ENCODE measurements at regions not wholly inside any gene's neighbourhood (a gene's known extent, or its start where the extent isn't known, plus 50 kb on each side); places are given as distances from the start of the nearest gene placed in this dataset.

- no peak for DNase-seq (ENCODE audit: extremely low read depth, insufficient read length)
- H3K4me3 ChIP-seq (replicated peaks; ENCODE audit: low read depth, low read length): no peak overlapping the region
- H3K27me3 ChIP-seq (replicated peaks; ENCODE audit: control insufficient read depth, insufficient read depth, low read length): no peaks in the 10 kb centered on the region
- no peaks in the 10 kb centered on the region for H3K36me3 ChIP-seq (ENCODE audit: control insufficient read depth, insufficient read depth, low read length)
- no peak for TF ChIP-seq CTCF (IDR thresholded peaks at IDR 0.05; ENCODE audit: insufficient read depth, low read length, poor library complexity, severe bottlenecking)
Measured at GRCh38 chr21:22444990-22445389, 1446.8 kb downstream of the NCAM2 start.

GRCh38 chr21:22450507-22450906 is 1452.3 kb downstream of the NCAM2 start:
- no peak for DNase-seq (ENCODE audit: extremely low read depth, insufficient read length)
- no peak for TF ChIP-seq CTCF (IDR thresholded peaks at IDR 0.05; ENCODE audit: insufficient read depth, low read length, poor library complexity, severe bottlenecking)
- Histone ChIP-seq H3K36me3 (ENCODE audit: control insufficient read depth, insufficient read depth, low read length) (no peaks in the 10 kb centered on the region), H3K4me3 (replicated peaks; ENCODE audit: low read depth, low read length) (no peak overlapping the region), H3K27me3 (replicated peaks; ENCODE audit: control insufficient read depth, insufficient read depth, low read length) (no peaks in the 10 kb centered on the region)

- no peaks in the 10 kb centered on the region for H3K27me3 ChIP-seq (replicated peaks; ENCODE audit: control insufficient read depth, insufficient read depth, low read length)
- no peak overlapping the region for H3K4me3 ChIP-seq (replicated peaks; ENCODE audit: low read depth, low read length)
- TF ChIP-seq CTCF (IDR thresholded peaks at IDR 0.05; ENCODE audit: insufficient read depth, low read length, poor library complexity, severe bottlenecking): no peak
- H3K36me3 ChIP-seq (ENCODE audit: control insufficient read depth, insufficient read depth, low read length): no peaks in the 10 kb centered on the region
- DNase-seq (ENCODE audit: extremely low read depth, insufficient read length): no peak
Measured at GRCh38 chr21:22456241-22456640, 1458.0 kb downstream of the NCAM2 start.

GRCh38 chr21:22468893-22469292 is 1470.7 kb downstream of the NCAM2 start:
- no peak for TF ChIP-seq CTCF (IDR thresholded peaks at IDR 0.05; ENCODE audit: insufficient read depth, low read length, poor library complexity, severe bottlenecking)
- Histone ChIP-seq H3K36me3 (ENCODE audit: control insufficient read depth, insufficient read depth, low read length) (no peaks in the 10 kb centered on the region), H3K27me3 (replicated peaks; ENCODE audit: control insufficient read depth, insufficient read depth, low read length) (no peaks in the 10 kb centered on the region), H3K4me3 (replicated peaks; ENCODE audit: low read depth, low read length) (no peak overlapping the region)
- no peak for DNase-seq (ENCODE audit: extremely low read depth, insufficient read length)

- H3K4me3 ChIP-seq (replicated peaks; ENCODE audit: low read depth, low read length): no peak overlapping the region
- no peaks in the 10 kb centered on the region for H3K27me3 ChIP-seq (replicated peaks; ENCODE audit: control insufficient read depth, insufficient read depth, low read length)
- H3K36me3 ChIP-seq (ENCODE audit: control insufficient read depth, insufficient read depth, low read length): no peaks in the 10 kb centered on the region
- no peak for DNase-seq (ENCODE audit: extremely low read depth, insufficient read length)
- no peak for TF ChIP-seq CTCF (IDR thresholded peaks at IDR 0.05; ENCODE audit: insufficient read depth, low read length, poor library complexity, severe bottlenecking)
Measured at GRCh38 chr21:22474403-22474802, 1476.2 kb downstream of the NCAM2 start.

GRCh38 chr21:22476214-22476613 is 1478.0 kb downstream of the NCAM2 start:
- no peak for TF ChIP-seq CTCF (IDR thresholded peaks at IDR 0.05; ENCODE audit: insufficient read depth, low read length, poor library complexity, severe bottlenecking)
- no peak overlapping the region for H3K4me3 ChIP-seq (replicated peaks; ENCODE audit: low read depth, low read length)
- no peaks in the 10 kb centered on the region for H3K36me3 ChIP-seq (ENCODE audit: control insufficient read depth, insufficient read depth, low read length)
- no peak for DNase-seq (ENCODE audit: extremely low read depth, insufficient read length)
- no peaks in the 10 kb centered on the region for H3K27me3 ChIP-seq (replicated peaks; ENCODE audit: control insufficient read depth, insufficient read depth, low read length)
